ENCODE measurements at regions not wholly inside any gene's neighbourhood (a gene's known extent, or its start where the extent isn't known, plus 50 kb on each side); places are given as distances from the start of the nearest gene placed in this dataset.

GRCh38 chr14:51398898-51399297 lies 158.9 kb downstream of the TMX1 start (continued):
- TF ChIP-seq EP300 (IDR thresholded peaks at IDR 0.05; ENCODE audit: borderline replicate concordance in 1 of 2, low read depth in 2 of 2, low read length in 2 of 2) (no peak), TEAD4 (IDR thresholded peaks at IDR 0.05; ENCODE audit: low read depth, low read length) (no peak), SAP30 (IDR thresholded peaks at IDR 0.05; ENCODE audit: insufficient read depth, insufficient replicate concordance, low read length) (no peak), CTBP2 (IDR thresholded peaks at IDR 0.05; ENCODE audit: borderline replicate concordance, insufficient read depth, insufficient read length, low read length) (no peak), JUN (IDR thresholded peaks at IDR 0.05; ENCODE audit: low read depth, low read length) (no peak)

All from H1 (cell line).